SK-N-SH (cell line): ENCODE measurements at regions not wholly inside any gene's neighbourhood (a gene's known extent, or its start where the extent isn't known, plus 50 kb on each side); places are given as distances from the start of the nearest gene placed in this dataset.

Source experiments
- CTCF ChIA-PET: fragments of 300-600, 350-600 bp; formaldehyde crosslinking; extraction: SDS; loops from one replicate; lab custom pipeline; 2021; lab: Yijun Ruan, JAX
- POLR2A ChIA-PET: fragments of 350-600 bp; sonication (Branson Sonifier 250); formaldehyde crosslinking; extraction: SDS; loops from one replicate; lab custom pipeline; 2020; ENCODE audit warnings: antibody characterized with exemption, inconsistent platforms; lab: Yijun Ruan, JAX
- DNase-seq: peaks from one replicate; pipeline ENCODE4 v3.0.0; 2012
- H2AFZ ChIP-seq: fragments of 200-600 bp; sonication (generic); 2 replicates; pipeline ENCODE4 v1.8.1; 2016; ENCODE audit warnings: antibody characterized with exemption, mild to moderate bottlenecking, low read depth
- H3F3A ChIP-seq: fragments of 200-600 bp; sonication (generic); replicated peaks from 2 replicates; pipeline ENCODE3; 2016; ENCODE audit warnings: antibody characterized with exemption, mild to moderate bottlenecking; ENCODE audit not compliant: insufficient read depth
- H3K27ac ChIP-seq, 2 experiments: fragments of 200-500 bp in 1 of 2; fragments of 200-600 bp in 1 of 2; sonication (Bioruptor generic) in 1 of 2; sonication (generic), shearing (Covaris generic) in 1 of 2; 2 replicates each; pipeline versions ENCODE4 v1.5.1 to v1.6.1; 2014 to 2016; ENCODE audit warnings: low read depth in 2 of 2, inconsistent platforms in 1 of 2, low read length in 1 of 2, mild to moderate bottlenecking in 1 of 2, mixed read lengths in 1 of 2
- H3K27me3 ChIP-seq: fragments of 200-600 bp; sonication (generic), shearing (Covaris generic); 2 replicates; pipeline ENCODE4 v1.6.1; 2016; ENCODE audit warnings: mixed run types; ENCODE audit not compliant: insufficient read depth
- H3K36me3 ChIP-seq, 2 experiments: fragments of 200-500 bp in 1 of 2; fragments of 200-600 bp in 1 of 2; sonication (Bioruptor generic) in 1 of 2; sonication (generic) in 1 of 2; replicated peaks in 1 of 2; 2 replicates each; pipeline versions ENCODE3 to v1.5.1; 2014 to 2016; ENCODE audit warnings: low read length in 1 of 2, mild to moderate bottlenecking in 1 of 2; ENCODE audit not compliant: insufficient read depth in 2 of 2, control insufficient read depth in 1 of 2
- H3K4me1 ChIP-seq, 2 experiments: fragments of 200-500 bp in 1 of 2; fragments of 200-600 bp in 1 of 2; sonication (Bioruptor generic) in 1 of 2; sonication (generic), shearing (Covaris generic) in 1 of 2; 2 replicates each; pipeline versions ENCODE4 v1.5.1 to v1.6.1; 2014 to 2016; ENCODE audit warnings: low read depth in 1 of 2, low read length in 1 of 2, mixed run types in 1 of 2; ENCODE audit not compliant: insufficient read depth in 2 of 2, control insufficient read depth in 1 of 2
- H3K4me2 ChIP-seq: fragments of 200-600 bp; sonication (generic), shearing (Covaris generic); 2 replicates; pipeline ENCODE4 v1.6.1; 2017; ENCODE audit warnings: mixed run types
- H3K4me3 ChIP-seq, 2 experiments: fragments of 200-500 bp in 1 of 2; fragments of 200-600 bp in 1 of 2; sonication (Bioruptor generic) in 1 of 2; sonication (generic), shearing (Covaris generic) in 1 of 2; 2 replicates each; pipeline versions ENCODE4 v1.5.1 to v1.8.1; 2014 to 2016; ENCODE audit warnings: low read depth in 2 of 2, inconsistent platforms in 1 of 2, low read length in 1 of 2, mild to moderate bottlenecking in 1 of 2, mixed read lengths in 1 of 2, moderate library complexity in 1 of 2
- H3K79me2 ChIP-seq: fragments of 200-600 bp; sonication (generic); 2 replicates; pipeline ENCODE4 v1.8.1; 2017; ENCODE audit warnings: mild to moderate bottlenecking; ENCODE audit not compliant: insufficient read depth
- H3K9ac ChIP-seq: fragments of 200-600 bp; sonication (generic); 2 replicates; pipeline ENCODE4 v1.6.1; 2017; ENCODE audit warnings: mixed run types
- H3K9me2 ChIP-seq: fragments of 200-600 bp; sonication (generic); 2 replicates; pipeline ENCODE4 v1.6.1; 2017; ENCODE audit warnings: mixed run types
- H3K9me3 ChIP-seq: fragments of 200-600 bp; sonication (generic); 2 replicates; pipeline ENCODE4 v1.6.1; 2017; ENCODE audit warnings: mixed run types, mild to moderate bottlenecking, moderate library complexity
- H4K20me1 ChIP-seq: fragments of 200-600 bp; sonication (generic); 2 replicates; pipeline ENCODE4 v1.6.1; 2017; ENCODE audit warnings: mild to moderate bottlenecking, mixed run types; ENCODE audit not compliant: insufficient read depth
- CHD2 ChIP-seq: fragments of 150-350 bp; IDR thresholded peaks from 2 replicates; pipeline ENCODE4 v1.6.1; 2018; ENCODE audit warnings: low read length; ENCODE audit not compliant: partially characterized antibody
- ELF1 ChIP-seq: IDR thresholded peaks from 2 replicates; pipeline ENCODE4 v1.4.0; 2012
- EP300 ChIP-seq, 2 experiments: IDR thresholded peaks; 2 replicates each; pipeline versions ENCODE4 v1.4.0 to v1.6.1; 2012; ENCODE audit warnings: borderline replicate concordance in 1 of 2, low read depth in 1 of 2, low read length in 1 of 2
- FOSL2 ChIP-seq: IDR thresholded peaks from 2 replicates; pipeline ENCODE4 v1.4.0; 2012; ENCODE audit warnings: low read depth, mild to moderate bottlenecking, moderate library complexity, borderline replicate concordance
- GABPA ChIP-seq: IDR thresholded peaks from 2 replicates; pipeline ENCODE4 v1.4.0; 2012; ENCODE audit warnings: low read depth, mild to moderate bottlenecking
- MEF2A ChIP-seq: IDR thresholded peaks from 2 replicates; pipeline ENCODE4 v1.4.0; 2012; ENCODE audit warnings: low read depth, borderline replicate concordance
- NRF1 ChIP-seq: IDR thresholded peaks from 2 replicates; pipeline ENCODE4 v1.6.1; 2012; ENCODE audit warnings: low read depth, mild to moderate bottlenecking, low read length
- POLR2AphosphoS5 ChIP-seq: IDR thresholded peaks from 2 replicates; pipeline ENCODE4 v1.6.1; 2012; ENCODE audit warnings: low read depth, low read length
- RAD21 ChIP-seq: IDR thresholded peaks from 2 replicates; pipeline ENCODE4 v1.6.1; 2012; ENCODE audit warnings: mild to moderate bottlenecking, low read length
- RCOR1 ChIP-seq: fragments of 150-350 bp; IDR thresholded peaks from 2 replicates; pipeline ENCODE4 v1.6.1; 2017; ENCODE audit warnings: antibody characterized with exemption, low read length
- RXRA ChIP-seq: IDR thresholded peaks from 2 replicates; pipeline ENCODE4 v1.4.0; 2012; ENCODE audit warnings: low read depth, mild to moderate bottlenecking, borderline replicate concordance
- SIN3A ChIP-seq: IDR thresholded peaks from 2 replicates; pipeline ENCODE4 v1.6.1; 2012; ENCODE audit warnings: low read depth, mild to moderate bottlenecking, low read length, moderate library complexity, borderline replicate concordance
- SMC3 ChIP-seq: IDR thresholded peaks from 2 replicates; pipeline ENCODE4 v1.6.1; 2012; ENCODE audit warnings: low read depth, low read length, improper control_type of control experiment
- YY1 ChIP-seq: IDR thresholded peaks from 2 replicates; pipeline ENCODE4 v1.4.0; 2012; ENCODE audit warnings: low read depth, mild to moderate bottlenecking
- WGBS: methylation state at CpG from one replicate; pipeline ENCODE4 v1.1.6; 2017; ENCODE audit warnings: low lambda C conversion rate; 5-methylcytosine and 5-hydroxymethylcytosine counted together
- TF ChIP-seq, protein P1 (sequence below): IDR thresholded peaks from 2 replicates; pipeline ENCODE4 v1.4.0; 2012; ENCODE audit warnings: low read depth, borderline replicate concordance
- TF ChIP-seq, protein P2 (sequence below): fragments of 150-350 bp; IDR thresholded peaks from 2 replicates; pipeline ENCODE4 v1.6.1; 2016; ENCODE audit warnings: mild to moderate bottlenecking, low read depth, low read length
- TF ChIP-seq, protein P3 (sequence below): IDR thresholded peaks from 2 replicates; pipeline ENCODE4 v1.4.0; 2012; ENCODE audit warnings: low read depth
- TF ChIP-seq, protein P4 (sequence below): fragments of 200-600 bp; sonication (generic); IDR thresholded peaks from 2 replicates; pipeline ENCODE4 v1.6.1; 2017; ENCODE audit warnings: antibody characterized with exemption, mild to moderate bottlenecking, moderate library complexity

DNA sequence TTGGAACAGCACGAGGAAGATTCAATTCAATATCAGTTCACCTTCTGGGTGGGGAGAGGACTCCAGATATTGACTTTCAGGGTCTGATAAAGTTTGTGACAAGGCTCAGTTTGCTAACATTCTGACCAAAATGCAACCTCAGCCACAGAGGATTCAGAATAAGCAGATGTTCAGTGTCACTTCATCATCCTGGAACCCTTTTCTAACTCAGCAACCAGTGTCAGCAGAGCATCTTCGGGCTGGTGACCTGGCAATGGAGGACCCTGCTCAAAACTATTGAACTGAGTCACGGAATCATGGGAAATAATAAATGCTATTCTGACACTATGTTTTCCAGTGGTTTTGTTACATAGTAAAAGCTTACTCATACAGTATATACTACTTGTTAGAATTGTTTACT lies 433.4 kb upstream of the CFAP20DC start:
- H3K27me3 ChIP-seq: no peaks in the 10 kb centered on the region
- H3K9me3 ChIP-seq: no peaks in the 10 kb centered on the region
- H4K20me1 ChIP-seq: no peaks in the 10 kb centered on the region
- 59% methylated on average over 3 of the region's 3 CpGs for WGBS
- POLR2A ChIA-PET: no interaction called here
- no peak for DNase-seq
- H3F3A ChIP-seq: no peaks in the 10 kb centered on the region
- H3K4me1 ChIP-seq: no peaks in the 10 kb centered on the region
- no peak overlapping the region for H2AFZ ChIP-seq
- CTCF ChIA-PET: no interaction called here
- TF ChIP-seq FOSL2: no peak
- TF ChIP-seq CHD2: no peak
- no peak for TF ChIP-seq RAD21
- no peak for TF ChIP-seq RXRA
- TF ChIP-seq MEF2A: no peak
- no peak for TF ChIP-seq ELF1
- TF ChIP-seq, protein P1, sequence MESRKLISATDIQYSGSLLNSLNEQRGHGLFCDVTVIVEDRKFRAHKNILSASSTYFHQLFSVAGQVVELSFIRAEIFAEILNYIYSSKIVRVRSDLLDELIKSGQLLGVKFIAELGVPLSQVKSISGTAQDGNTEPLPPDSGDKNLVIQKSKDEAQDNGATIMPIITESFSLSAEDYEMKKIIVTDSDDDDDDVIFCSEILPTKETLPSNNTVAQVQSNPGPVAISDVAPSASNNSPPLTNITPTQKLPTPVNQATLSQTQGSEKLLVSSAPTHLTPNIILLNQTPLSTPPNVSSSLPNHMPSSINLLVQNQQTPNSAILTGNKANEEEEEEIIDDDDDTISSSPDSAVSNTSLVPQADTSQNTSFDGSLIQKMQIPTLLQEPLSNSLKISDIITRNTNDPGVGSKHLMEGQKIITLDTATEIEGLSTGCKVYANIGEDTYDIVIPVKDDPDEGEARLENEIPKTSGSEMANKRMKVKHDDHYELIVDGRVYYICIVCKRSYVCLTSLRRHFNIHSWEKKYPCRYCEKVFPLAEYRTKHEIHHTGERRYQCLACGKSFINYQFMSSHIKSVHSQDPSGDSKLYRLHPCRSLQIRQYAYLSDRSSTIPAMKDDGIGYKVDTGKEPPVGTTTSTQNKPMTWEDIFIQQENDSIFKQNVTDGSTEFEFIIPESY: no peak
- TF ChIP-seq, all 33 proteins: peak for 0
- Histone ChIP-seq H3K4me3 (no peak overlapping the region), H3K9ac (no peak overlapping the region), H3K27ac (no peak overlapping the region), H3K9me2 (no peaks in the 10 kb centered on the region), H3K79me2 (no peaks in the 10 kb centered on the region; the same call in 1 of the 2 replicates), H3K36me3 (no peaks in the 10 kb centered on the region), H3K4me2 (no peak overlapping the region)

DNA sequence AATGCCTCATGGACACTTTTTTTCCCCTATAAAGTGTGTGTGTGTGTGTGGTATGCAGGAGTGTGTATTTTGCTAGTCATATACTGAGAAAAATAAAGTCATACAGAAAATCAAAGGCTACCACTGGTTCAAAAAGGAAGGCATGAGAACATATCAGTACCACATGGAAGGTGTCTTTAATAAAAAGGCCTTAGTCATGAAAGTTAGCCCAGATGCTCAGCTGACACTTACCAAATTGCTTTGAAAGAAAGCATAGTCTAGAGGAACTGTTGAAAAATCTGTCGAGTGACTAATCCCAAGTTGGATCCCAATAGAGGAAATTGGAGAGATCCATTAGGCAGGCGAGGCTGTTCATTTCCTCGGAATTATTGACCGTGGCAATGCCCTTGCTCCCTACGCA lies 432.9 kb upstream of the CFAP20DC start:
- Histone ChIP-seq H3K9ac (no peak overlapping the region), H3K4me3 (no peak overlapping the region), H3K4me2 (no peak overlapping the region)
- TF ChIP-seq YY1: no peak
- TF ChIP-seq, all 33 proteins: peak for 0
- no peaks in the 10 kb centered on the region for H3F3A ChIP-seq
- POLR2A ChIA-PET: no interaction called here
- WGBS: 75% methylated on average over 5 of the region's 5 CpGs
- no peaks in the 10 kb centered on the region; the same call in 1 of the 2 replicates for H3K79me2 ChIP-seq
- no peak overlapping the region for H2AFZ ChIP-seq
- H4K20me1 ChIP-seq: no peaks in the 10 kb centered on the region
- H3K9me3 ChIP-seq: no peaks in the 10 kb centered on the region
- CTCF ChIA-PET: no interaction called here
- no peaks in the 10 kb centered on the region for H3K9me2 ChIP-seq
- H3K4me1 ChIP-seq: no peaks in the 10 kb centered on the region
- no peak overlapping the region for H3K27ac ChIP-seq
- no peak for DNase-seq
- H3K27me3 ChIP-seq: no peaks in the 10 kb centered on the region
- no peaks in the 10 kb centered on the region for H3K36me3 ChIP-seq

DNA sequence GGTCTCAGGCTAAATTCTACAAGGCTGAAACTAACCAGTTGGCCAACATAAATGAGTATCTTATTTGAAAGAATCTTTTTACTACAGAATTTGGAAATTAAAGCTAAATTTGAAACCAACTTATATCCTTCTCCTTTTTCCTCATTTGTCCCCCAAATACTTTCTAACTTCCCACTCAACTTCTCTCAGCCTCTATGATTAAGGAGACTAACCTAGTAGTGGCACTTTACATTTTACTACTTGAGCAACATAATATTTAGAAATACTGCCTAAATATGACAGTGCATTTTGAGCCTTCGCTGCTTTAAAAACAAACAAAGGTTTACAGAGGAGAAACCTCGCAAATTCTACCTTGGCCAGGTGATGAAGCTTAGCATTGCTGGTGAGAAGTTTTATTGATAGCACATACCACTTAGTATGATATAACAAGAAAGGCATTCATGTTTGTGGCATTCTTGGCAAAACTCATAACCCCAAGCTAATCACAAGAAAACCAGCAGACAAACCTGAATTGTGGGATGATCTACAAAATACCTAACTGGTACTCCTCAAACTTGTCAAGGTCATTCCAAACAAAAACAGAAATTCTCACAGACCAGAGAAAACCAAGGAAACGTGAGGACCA lies 432.1 kb upstream of the CFAP20DC start:
- no peaks in the 10 kb centered on the region for H3F3A ChIP-seq
- no peak overlapping the region for H2AFZ ChIP-seq
- no peak overlapping the region for H3K27ac ChIP-seq
- ChIA-PET POLR2A (no interaction called here), CTCF (no interaction called here)
- no peaks in the 10 kb centered on the region for H3K36me3 ChIP-seq
- no peak overlapping the region for H3K9ac ChIP-seq
- no peaks in the 10 kb centered on the region for H3K4me1 ChIP-seq
- no peak overlapping the region for H3K4me3 ChIP-seq
- H4K20me1 ChIP-seq: no peaks in the 10 kb centered on the region
- WGBS: 46% methylated on average over 3 of the region's 3 CpGs
- H3K27me3 ChIP-seq: no peaks in the 10 kb centered on the region
- no peak overlapping the region for H3K4me2 ChIP-seq
- H3K9me3 ChIP-seq: no peaks in the 10 kb centered on the region
- DNase-seq: no peak
- H3K9me2 ChIP-seq: no peaks in the 10 kb centered on the region
- H3K79me2 ChIP-seq: no peaks in the 10 kb centered on the region; the same call in 1 of the 2 replicates
- no peak for TF ChIP-seq POLR2AphosphoS5
- TF ChIP-seq, protein P2, sequence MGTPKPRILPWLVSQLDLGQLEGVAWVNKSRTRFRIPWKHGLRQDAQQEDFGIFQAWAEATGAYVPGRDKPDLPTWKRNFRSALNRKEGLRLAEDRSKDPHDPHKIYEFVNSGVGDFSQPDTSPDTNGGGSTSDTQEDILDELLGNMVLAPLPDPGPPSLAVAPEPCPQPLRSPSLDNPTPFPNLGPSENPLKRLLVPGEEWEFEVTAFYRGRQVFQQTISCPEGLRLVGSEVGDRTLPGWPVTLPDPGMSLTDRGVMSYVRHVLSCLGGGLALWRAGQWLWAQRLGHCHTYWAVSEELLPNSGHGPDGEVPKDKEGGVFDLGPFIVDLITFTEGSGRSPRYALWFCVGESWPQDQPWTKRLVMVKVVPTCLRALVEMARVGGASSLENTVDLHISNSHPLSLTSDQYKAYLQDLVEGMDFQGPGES: no peak
- no peak for TF ChIP-seq YY1
- no peak for TF ChIP-seq RCOR1
- TF ChIP-seq CHD2: no peak
- no peak for TF ChIP-seq GABPA
- TF ChIP-seq EP300 (IDR thresholded peaks at IDR 0.05; ENCODE audit: borderline replicate concordance in 1 of 2, low read depth in 1 of 2, low read length in 1 of 2): no peak
- TF ChIP-seq SIN3A: no peak
- TF ChIP-seq, protein P3, sequence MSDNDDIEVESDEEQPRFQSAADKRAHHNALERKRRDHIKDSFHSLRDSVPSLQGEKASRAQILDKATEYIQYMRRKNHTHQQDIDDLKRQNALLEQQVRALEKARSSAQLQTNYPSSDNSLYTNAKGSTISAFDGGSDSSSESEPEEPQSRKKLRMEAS: no peak
- TF ChIP-seq NRF1: no peak
- TF ChIP-seq ELF1: no peak
- TF ChIP-seq SMC3: no peak
- TF ChIP-seq, protein P4, sequence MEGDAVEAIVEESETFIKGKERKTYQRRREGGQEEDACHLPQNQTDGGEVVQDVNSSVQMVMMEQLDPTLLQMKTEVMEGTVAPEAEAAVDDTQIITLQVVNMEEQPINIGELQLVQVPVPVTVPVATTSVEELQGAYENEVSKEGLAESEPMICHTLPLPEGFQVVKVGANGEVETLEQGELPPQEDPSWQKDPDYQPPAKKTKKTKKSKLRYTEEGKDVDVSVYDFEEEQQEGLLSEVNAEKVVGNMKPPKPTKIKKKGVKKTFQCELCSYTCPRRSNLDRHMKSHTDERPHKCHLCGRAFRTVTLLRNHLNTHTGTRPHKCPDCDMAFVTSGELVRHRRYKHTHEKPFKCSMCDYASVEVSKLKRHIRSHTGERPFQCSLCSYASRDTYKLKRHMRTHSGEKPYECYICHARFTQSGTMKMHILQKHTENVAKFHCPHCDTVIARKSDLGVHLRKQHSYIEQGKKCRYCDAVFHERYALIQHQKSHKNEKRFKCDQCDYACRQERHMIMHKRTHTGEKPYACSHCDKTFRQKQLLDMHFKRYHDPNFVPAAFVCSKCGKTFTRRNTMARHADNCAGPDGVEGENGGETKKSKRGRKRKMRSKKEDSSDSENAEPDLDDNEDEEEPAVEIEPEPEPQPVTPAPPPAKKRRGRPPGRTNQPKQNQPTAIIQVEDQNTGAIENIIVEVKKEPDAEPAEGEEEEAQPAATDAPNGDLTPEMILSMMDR: no peak
- TF ChIP-seq MEF2A: no peak
